ENCODE measurements at regions not wholly inside any gene's neighbourhood (a gene's known extent, or its start where the extent isn't known, plus 50 kb on each side); places are given as distances from the start of the nearest gene placed in this dataset.
"Not testable (repeated sequence)": the region's sequence is repeated elsewhere in the genome, so short reads cannot be mapped to it uniquely, and the experiment has no call there.

- H3K4ac ChIP-seq (ENCODE audit: low read depth, low read length); H3K9me3 ChIP-seq (ENCODE audit: control insufficient read depth, insufficient read depth, low read length); H2AK5ac ChIP-seq (ENCODE audit: low read depth, low read length); H4K20me1 ChIP-seq (ENCODE audit: insufficient read depth, low read length); H3K4me3 ChIP-seq (ENCODE audit: insufficient read depth, low read depth, low read length); ATAC-seq (ENCODE audit: low read depth); H2BK20ac ChIP-seq (ENCODE audit: low read depth, low read length); H2BK15ac ChIP-seq (ENCODE audit: low read depth, low read length); H2AFZ ChIP-seq (replicated peaks; ENCODE audit: low read length, poor library complexity); H4K8ac ChIP-seq (ENCODE audit: low read depth in 2 of 2, low read length in 2 of 2); H2BK120ac ChIP-seq (ENCODE audit: low read depth, low read length); H3K9ac ChIP-seq (ENCODE audit: low read depth, low read length); H4K5ac ChIP-seq (ENCODE audit: low read depth, low read length); H3K23ac ChIP-seq (ENCODE audit: low read depth, low read length); H2AK9ac ChIP-seq (replicated peaks; ENCODE audit: low read depth, low read length, poor library complexity); H3K9me1 ChIP-seq (ENCODE audit: insufficient read depth, low read length); H3K14ac ChIP-seq (replicated peaks; ENCODE audit: low read depth, low read length); H3K79me1 ChIP-seq (ENCODE audit: low read depth in 1 of 2, low read length in 2 of 2); H3K18ac ChIP-seq (ENCODE audit: low read depth, low read length); CTCF ChIA-PET; POLR2A ChIA-PET (ENCODE audit: unreplicated experiment); H2BK5ac ChIP-seq (ENCODE audit: low read depth, low read length, poor library complexity, severe bottlenecking); H3K4me2 ChIP-seq (ENCODE audit: low read depth, low read length); in situ Hi-C loops (cut with MboI; ENCODE audit: low sequenced_read_pairs); BruUV-seq (replicated peaks); intact Hi-C loops (cut with micrococcal nuclease); DNase-seq; H3K56ac ChIP-seq (ENCODE audit: extremely low read depth, insufficient read depth, low read length); H3K27ac ChIP-seq (ENCODE audit: insufficient read depth, low read length); H3K4me1 ChIP-seq (ENCODE audit: control insufficient read depth, insufficient read depth, low read length); dilution Hi-C loops (cut with HindIII; ENCODE audit: low sequenced_read_pairs, unreplicated experiment); H3K27me3 ChIP-seq (ENCODE audit: control insufficient read depth, insufficient read depth, low read length); H3K36me3 ChIP-seq (ENCODE audit: control insufficient read depth, insufficient read depth, low read length); H4K91ac ChIP-seq (ENCODE audit: insufficient read depth, low read depth, low read length): not testable (repeated sequence)
- 40% methylated on average over 1 of the region's 9 CpGs; no CpG with 5 or more reads in 1 of the 2 experiments for WGBS, 2 experiments (ENCODE audit: extremely low coverage in 2 of 2, insufficient read length in 1 of 2)
Observed at GRCh38 chr3:75350536-75350935, 313.6 kb upstream of the FRG2C start.

- H4K20me1 ChIP-seq (ENCODE audit: insufficient read depth, low read length); H2AK5ac ChIP-seq (ENCODE audit: low read depth, low read length); H3K4me3 ChIP-seq (ENCODE audit: insufficient read depth, low read depth, low read length); H3K27me3 ChIP-seq (ENCODE audit: control insufficient read depth, insufficient read depth, low read length); H3K14ac ChIP-seq (replicated peaks; ENCODE audit: low read depth, low read length); DNase-seq; H2AFZ ChIP-seq (replicated peaks; ENCODE audit: low read length, poor library complexity); H2BK5ac ChIP-seq (ENCODE audit: low read depth, low read length, poor library complexity, severe bottlenecking); ATAC-seq (ENCODE audit: low read depth); H2BK120ac ChIP-seq (ENCODE audit: low read depth, low read length); BruUV-seq (replicated peaks); H3K79me1 ChIP-seq (ENCODE audit: low read depth in 1 of 2, low read length in 2 of 2); H3K9me3 ChIP-seq (ENCODE audit: control insufficient read depth, insufficient read depth, low read length); H3K23ac ChIP-seq (ENCODE audit: low read depth, low read length); H2AK9ac ChIP-seq (replicated peaks; ENCODE audit: low read depth, low read length, poor library complexity); H3K9me1 ChIP-seq (ENCODE audit: insufficient read depth, low read length); CTCF ChIA-PET; H4K91ac ChIP-seq (ENCODE audit: insufficient read depth, low read depth, low read length); H3K9ac ChIP-seq (ENCODE audit: low read depth, low read length); H3K4me1 ChIP-seq (ENCODE audit: control insufficient read depth, insufficient read depth, low read length); H3K18ac ChIP-seq (ENCODE audit: low read depth, low read length); POLR2A ChIA-PET (ENCODE audit: unreplicated experiment); H4K5ac ChIP-seq (ENCODE audit: low read depth, low read length); dilution Hi-C loops (cut with HindIII; ENCODE audit: low sequenced_read_pairs, unreplicated experiment); H3K56ac ChIP-seq (ENCODE audit: extremely low read depth, insufficient read depth, low read length); H4K8ac ChIP-seq (ENCODE audit: low read depth in 2 of 2, low read length in 2 of 2); H3K27ac ChIP-seq (ENCODE audit: insufficient read depth, low read length); H3K4ac ChIP-seq (ENCODE audit: low read depth, low read length); H2BK15ac ChIP-seq (ENCODE audit: low read depth, low read length); intact Hi-C loops (cut with micrococcal nuclease); H3K36me3 ChIP-seq (ENCODE audit: control insufficient read depth, insufficient read depth, low read length); H2BK20ac ChIP-seq (ENCODE audit: low read depth, low read length); H3K4me2 ChIP-seq (ENCODE audit: low read depth, low read length); in situ Hi-C loops (cut with MboI; ENCODE audit: low sequenced_read_pairs): not testable (repeated sequence)
- 50% methylated on average over 4 of the region's 16 CpGs; no CpG with 5 or more reads in 1 of the 2 experiments for WGBS, 2 experiments (ENCODE audit: extremely low coverage in 2 of 2, insufficient read length in 1 of 2)
Observed at GRCh38 chr3:75362086-75362784, 301.9 kb upstream of the FRG2C start.

Measured in IMR-90 (cell line).